PFSK-1 (cell line): ENCODE measurements at regions not wholly inside any gene's neighbourhood (a gene's known extent, or its start where the extent isn't known, plus 50 kb on each side); places are given as distances from the start of the nearest gene placed in this dataset.

Experiments used
- FOXP2 ChIP-seq: optimal IDR thresholded peaks from 2 replicates; pipeline ENCODE3; 2011; ENCODE audit warnings: borderline replicate concordance, control low read depth, inconsistent platforms; ENCODE audit not compliant: insufficient read depth; ENCODE audit errors: extremely low read length, extremely low read depth
- POLR2AphosphoS5 ChIP-seq: IDR thresholded peaks from 2 replicates; pipeline ENCODE4 v1.6.1; 2012; ENCODE audit warnings: low read depth, mild to moderate bottlenecking, control low read depth, low read length, moderate library complexity
- SIN3A ChIP-seq: IDR thresholded peaks from 2 replicates; pipeline ENCODE4 v1.6.1; 2012; ENCODE audit warnings: mild to moderate bottlenecking, low read length, moderate library complexity, borderline replicate concordance; ENCODE audit not compliant: insufficient read depth
- TAF1 ChIP-seq: IDR thresholded peaks from 2 replicates; pipeline ENCODE4 v1.6.1; 2012; ENCODE audit warnings: low read length, control low read depth, borderline replicate concordance; ENCODE audit not compliant: insufficient read depth
- TF ChIP-seq, protein P1 (sequence below), 2 experiments: IDR thresholded peaks; 2 replicates each; pipeline versions ENCODE4 v1.6.1 to v1.8.0; 2011 to 2012; ENCODE audit warnings: low read depth in 2 of 2, low read length in 2 of 2, control low read depth in 1 of 2, inconsistent platforms in 1 of 2, mild to moderate bottlenecking in 1 of 2, moderate library complexity in 1 of 2; ENCODE audit not compliant: insufficient read depth in 1 of 2

DNA sequence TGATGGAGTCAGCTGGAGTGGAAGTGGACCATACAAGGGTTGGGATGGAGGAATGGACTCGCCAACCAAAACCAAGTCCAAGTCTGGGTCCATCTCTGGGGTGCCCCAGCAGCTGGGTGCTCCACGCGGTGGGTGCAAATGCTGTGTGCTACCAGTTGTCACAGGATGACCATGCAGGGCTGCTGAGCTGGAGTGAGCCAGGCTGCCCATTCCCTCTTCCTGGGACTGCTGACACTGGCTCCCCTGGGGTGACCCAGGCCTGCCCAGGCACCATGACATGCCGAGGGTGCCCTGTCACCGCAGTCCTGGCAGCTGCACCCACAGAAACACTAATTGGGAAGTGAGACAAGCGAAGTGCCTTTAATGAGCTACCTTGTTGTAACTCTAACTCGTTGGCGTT lies 140.2 kb downstream of the TPRA1 start:
- no peak for TF ChIP-seq POLR2AphosphoS5
- TF ChIP-seq FOXP2: no peak
- TF ChIP-seq, protein P1, sequence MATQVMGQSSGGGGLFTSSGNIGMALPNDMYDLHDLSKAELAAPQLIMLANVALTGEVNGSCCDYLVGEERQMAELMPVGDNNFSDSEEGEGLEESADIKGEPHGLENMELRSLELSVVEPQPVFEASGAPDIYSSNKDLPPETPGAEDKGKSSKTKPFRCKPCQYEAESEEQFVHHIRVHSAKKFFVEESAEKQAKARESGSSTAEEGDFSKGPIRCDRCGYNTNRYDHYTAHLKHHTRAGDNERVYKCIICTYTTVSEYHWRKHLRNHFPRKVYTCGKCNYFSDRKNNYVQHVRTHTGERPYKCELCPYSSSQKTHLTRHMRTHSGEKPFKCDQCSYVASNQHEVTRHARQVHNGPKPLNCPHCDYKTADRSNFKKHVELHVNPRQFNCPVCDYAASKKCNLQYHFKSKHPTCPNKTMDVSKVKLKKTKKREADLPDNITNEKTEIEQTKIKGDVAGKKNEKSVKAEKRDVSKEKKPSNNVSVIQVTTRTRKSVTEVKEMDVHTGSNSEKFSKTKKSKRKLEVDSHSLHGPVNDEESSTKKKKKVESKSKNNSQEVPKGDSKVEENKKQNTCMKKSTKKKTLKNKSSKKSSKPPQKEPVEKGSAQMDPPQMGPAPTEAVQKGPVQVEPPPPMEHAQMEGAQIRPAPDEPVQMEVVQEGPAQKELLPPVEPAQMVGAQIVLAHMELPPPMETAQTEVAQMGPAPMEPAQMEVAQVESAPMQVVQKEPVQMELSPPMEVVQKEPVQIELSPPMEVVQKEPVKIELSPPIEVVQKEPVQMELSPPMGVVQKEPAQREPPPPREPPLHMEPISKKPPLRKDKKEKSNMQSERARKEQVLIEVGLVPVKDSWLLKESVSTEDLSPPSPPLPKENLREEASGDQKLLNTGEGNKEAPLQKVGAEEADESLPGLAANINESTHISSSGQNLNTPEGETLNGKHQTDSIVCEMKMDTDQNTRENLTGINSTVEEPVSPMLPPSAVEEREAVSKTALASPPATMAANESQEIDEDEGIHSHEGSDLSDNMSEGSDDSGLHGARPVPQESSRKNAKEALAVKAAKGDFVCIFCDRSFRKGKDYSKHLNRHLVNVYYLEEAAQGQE (IDR thresholded peaks at IDR 0.05; ENCODE audit: insufficient read depth in 1 of 2, low read depth in 2 of 2, low read length in 2 of 2): no peak
- no peak for TF ChIP-seq TAF1
- TF ChIP-seq SIN3A: no peak

DNA sequence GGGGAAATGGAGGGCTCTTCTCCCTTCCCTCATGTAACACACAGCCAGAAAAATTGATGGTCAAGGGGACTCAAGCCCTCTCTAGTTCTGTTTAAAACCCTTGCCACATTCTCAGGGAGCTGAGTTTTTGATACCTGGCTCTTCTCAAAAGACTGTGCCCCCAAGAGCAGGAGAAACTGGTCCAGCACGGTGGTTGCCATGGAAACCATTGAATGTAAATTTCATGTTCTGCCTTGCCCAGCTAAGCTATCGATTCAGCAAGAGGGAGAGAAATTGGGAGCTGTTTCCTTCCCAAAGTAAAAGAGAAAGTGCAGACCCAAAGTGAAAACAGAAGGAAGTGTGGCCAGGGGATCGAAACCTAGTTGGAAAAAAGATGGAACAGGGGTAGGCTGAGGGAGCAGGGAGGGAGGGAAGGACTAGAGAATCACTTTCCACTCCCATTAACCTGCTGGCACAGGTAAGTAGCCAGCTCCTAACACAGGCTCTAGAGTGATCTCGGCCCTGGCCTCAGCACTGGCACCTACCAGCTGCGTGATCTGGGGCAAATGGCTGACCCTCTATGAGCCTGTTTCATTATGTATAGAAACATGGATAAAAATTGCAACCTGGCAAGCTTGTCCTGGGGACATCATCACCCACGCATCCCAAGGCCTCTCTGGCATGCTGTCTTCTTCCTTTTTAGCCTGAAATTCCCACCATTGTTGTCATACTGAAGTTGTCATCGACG lies 140.9 kb downstream of the TPRA1 start:
- TF ChIP-seq FOXP2: no peak
- TF ChIP-seq POLR2AphosphoS5: no peak
- TF ChIP-seq, protein P1 (IDR thresholded peaks at IDR 0.05; ENCODE audit: insufficient read depth in 1 of 2, low read depth in 2 of 2, low read length in 2 of 2): no peak
- no peak for TF ChIP-seq SIN3A
- TF ChIP-seq TAF1: no peak

DNA sequence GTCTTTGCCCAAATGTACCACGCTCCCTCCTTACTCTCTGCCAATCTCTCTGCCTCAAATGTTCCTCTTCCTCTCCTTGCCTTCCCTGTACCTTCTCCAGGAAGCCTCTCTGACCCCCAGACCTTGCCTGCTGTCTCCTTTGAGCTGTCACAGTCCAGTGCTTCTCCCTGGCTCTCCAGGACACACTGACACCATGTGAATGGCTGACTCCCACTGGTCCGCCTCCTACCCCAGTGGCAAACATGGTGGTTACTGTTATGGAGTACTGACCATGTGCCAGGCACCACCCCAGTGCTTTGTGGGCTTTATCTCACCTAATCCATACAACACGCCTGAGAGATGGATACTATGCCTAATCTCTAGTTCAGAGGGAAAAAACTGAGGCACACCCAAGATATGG lies 141.9 kb downstream of the TPRA1 start:
- no peak for TF ChIP-seq SIN3A
- TF ChIP-seq FOXP2: no peak

DNA sequence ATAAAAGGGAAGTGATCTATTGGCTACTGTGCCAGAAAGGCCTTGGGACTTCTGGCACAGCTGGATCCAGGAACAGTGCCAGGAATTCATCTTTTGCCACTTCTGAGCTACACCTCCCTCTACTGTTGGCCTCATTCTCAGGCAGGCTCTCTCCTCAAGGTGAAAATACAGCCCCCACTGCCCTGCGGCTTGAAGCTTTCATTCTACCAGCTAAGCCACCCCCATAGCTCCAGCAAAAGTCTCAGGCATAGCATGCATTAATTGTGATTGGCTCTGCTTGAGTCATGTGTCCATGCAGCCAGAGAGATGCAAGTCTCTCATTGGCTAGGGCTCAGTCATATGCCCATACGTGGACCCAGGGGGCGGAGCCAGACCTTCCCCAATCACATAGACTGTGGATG lies 142.4 kb downstream of the TPRA1 start:
- TF ChIP-seq SIN3A (no peak), FOXP2 (no peak), POLR2AphosphoS5 (no peak), TAF1 (no peak)
- TF ChIP-seq, protein P1 (IDR thresholded peaks at IDR 0.05; ENCODE audit: insufficient read depth in 1 of 2, low read depth in 2 of 2, low read length in 2 of 2): no peak

DNA sequence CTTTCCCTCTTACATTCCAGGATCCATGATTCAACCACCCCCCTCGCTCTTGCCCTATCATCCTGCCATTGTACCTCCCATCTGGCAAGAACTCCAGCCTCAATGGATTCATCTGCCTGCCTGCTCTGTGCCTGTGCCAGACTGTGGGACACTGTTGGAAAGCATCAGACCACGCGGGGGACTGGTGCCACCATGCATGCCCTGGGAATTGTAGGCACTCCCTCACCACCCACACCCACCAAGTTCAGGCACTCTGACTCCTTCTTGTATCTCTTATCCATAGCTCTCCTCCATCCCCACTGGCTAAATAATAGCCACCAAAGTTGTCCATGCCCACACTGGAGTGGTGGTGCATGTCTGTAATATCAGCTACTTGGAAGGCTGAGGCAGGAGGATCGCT lies 143.8 kb downstream of the TPRA1 start:
- TF ChIP-seq SIN3A (no peak), TAF1 (no peak), FOXP2 (no peak), POLR2AphosphoS5 (no peak)
- TF ChIP-seq, protein P1 (IDR thresholded peaks at IDR 0.05; ENCODE audit: insufficient read depth in 1 of 2, low read depth in 2 of 2, low read length in 2 of 2): no peak
